ENCODE measurements at regions not wholly inside any gene's neighbourhood (a gene's known extent, or its start where the extent isn't known, plus 50 kb on each side); places are given as distances from the start of the nearest gene placed in this dataset.

DNA sequence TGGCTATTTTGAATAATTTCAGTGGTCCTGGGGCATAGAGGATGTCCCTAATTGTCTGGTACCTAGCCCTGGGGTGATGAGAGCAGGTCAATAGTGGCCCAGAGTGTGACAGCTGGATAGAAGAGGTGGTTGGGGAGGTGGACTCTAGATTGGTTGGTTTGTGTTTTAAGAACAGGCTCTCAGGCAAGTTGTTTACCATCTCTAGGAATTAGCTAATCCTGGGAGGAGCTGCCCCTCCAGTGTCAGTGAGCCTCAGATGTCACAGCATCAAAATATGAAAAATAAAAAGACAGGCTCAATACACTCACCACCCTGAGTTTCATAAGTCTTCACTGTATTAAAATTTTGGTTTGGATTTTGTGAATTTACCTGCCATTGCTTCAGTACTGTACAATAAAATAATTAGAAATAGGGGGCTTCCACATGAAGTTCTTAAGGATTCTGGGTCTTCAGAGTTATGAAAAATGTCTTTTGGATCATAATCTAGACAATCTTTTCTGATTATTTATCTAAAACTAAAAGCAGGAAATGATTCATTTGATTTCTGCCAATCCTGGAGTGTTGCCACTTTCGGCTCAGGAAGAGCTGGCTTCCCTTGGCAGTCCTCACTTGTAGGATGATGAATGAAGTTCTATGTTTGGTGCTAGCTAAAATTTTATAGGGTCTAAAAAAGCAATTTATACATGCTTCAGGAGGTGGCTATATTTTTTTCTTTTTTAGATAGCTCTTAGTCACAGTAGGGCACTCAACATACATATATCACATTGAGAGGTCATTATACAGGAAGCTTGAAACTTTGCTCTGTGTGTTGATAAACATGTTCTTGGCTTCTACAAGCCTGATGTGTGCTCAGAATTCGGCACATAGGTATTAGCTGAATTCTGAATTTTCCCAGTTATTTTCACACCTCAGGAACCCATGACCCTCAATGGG is 395.1 kb downstream of the RAB28 start:
- no peak for TF ChIP-seq POLR2A (IDR thresholded peaks at IDR 0.05)
- TF ChIP-seq, protein P1, sequence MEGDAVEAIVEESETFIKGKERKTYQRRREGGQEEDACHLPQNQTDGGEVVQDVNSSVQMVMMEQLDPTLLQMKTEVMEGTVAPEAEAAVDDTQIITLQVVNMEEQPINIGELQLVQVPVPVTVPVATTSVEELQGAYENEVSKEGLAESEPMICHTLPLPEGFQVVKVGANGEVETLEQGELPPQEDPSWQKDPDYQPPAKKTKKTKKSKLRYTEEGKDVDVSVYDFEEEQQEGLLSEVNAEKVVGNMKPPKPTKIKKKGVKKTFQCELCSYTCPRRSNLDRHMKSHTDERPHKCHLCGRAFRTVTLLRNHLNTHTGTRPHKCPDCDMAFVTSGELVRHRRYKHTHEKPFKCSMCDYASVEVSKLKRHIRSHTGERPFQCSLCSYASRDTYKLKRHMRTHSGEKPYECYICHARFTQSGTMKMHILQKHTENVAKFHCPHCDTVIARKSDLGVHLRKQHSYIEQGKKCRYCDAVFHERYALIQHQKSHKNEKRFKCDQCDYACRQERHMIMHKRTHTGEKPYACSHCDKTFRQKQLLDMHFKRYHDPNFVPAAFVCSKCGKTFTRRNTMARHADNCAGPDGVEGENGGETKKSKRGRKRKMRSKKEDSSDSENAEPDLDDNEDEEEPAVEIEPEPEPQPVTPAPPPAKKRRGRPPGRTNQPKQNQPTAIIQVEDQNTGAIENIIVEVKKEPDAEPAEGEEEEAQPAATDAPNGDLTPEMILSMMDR (IDR thresholded peaks at IDR 0.05), result no peak
- peak overlapping the region in 1 of 3 donors; percentile 14 for H3K27ac ChIP-seq
- H3K27me3 ChIP-seq, result no peaks in the 10 kb centered on the region
- DNase-seq, result no peak
- H3K9me3 ChIP-seq, result no peaks in the 10 kb centered on the region
- WGBS (ENCODE audit: insufficient coverage, low coverage, low lambda C conversion rate, missing lambda C conversion rate), result 6% methylated on average over 2 of the region's 2 CpGs
- peaks cover 0 to 15% (median 0%) of the 10 kb centered on the region in 4 donors for H3K4me1 ChIP-seq
- no peak overlapping the region for H3K4me3 ChIP-seq
- intact Hi-C loops (cut with DNase I), result no loop called here
- H3K36me3 ChIP-seq, result no peaks in the 10 kb centered on the region
- ATAC-seq, result peak; percentile 74 to 86 (median 81)

DNA sequence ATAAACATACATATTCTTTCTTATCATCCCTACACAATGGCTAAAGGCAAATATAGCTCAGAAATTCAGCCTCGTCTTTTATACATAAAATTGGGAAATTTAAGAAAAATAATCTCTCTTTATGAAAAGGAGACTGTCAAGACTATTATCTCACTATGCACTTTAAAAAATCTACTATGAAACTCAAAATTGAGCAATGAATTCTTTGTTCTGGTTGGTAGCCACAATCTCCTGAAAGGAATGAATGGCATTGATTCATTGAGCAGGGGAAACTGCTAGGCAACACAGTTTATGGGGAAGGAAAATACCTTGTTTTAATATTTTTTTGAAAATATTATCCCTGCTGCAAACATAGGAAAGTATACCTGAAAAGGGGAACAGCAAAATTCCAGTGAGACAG is 397.1 kb downstream of the RAB28 start:
- H3K27me3 ChIP-seq, result no peaks in the 10 kb centered on the region
- WGBS (ENCODE audit: insufficient coverage, low coverage, low lambda C conversion rate, missing lambda C conversion rate), result 68% methylated on average over 1 of the region's 1 CpG
- H3K9me3 ChIP-seq, result no peaks in the 10 kb centered on the region
- H3K27ac ChIP-seq, result no peak overlapping the region
- no peak overlapping the region for H3K4me3 ChIP-seq
- ATAC-seq (no peak), DNase-seq (no peak)
- no peak for TF ChIP-seq POLR2A (IDR thresholded peaks at IDR 0.05)
- TF ChIP-seq, protein P1 (IDR thresholded peaks at IDR 0.05), result no peak
- H3K4me1 ChIP-seq, result peaks cover 0 to 15% (median 0%) of the 10 kb centered on the region in 4 donors
- H3K36me3 ChIP-seq, result no peaks in the 10 kb centered on the region
- intact Hi-C loops (cut with DNase I), result no loop called here

DNA sequence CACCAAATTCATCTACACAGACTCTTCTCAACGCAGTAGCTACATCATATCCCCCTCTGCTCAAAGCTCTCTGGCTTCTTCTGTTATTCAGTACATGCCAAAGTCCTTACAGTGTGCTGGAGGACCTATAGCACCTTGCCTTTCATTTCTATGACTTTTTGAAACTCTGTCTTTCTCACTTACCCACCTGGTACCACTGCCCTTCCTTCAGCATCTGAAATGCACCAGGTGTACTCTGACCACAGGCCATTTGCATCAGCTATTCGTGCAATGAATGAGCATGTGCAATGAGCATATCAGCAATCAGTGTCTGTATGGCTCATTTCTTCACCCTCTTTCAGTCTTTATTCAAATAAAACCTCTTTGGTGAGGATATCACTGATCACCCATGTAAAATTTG is 399.9 kb downstream of the RAB28 start:
- Histone ChIP-seq H3K27ac (no peak overlapping the region), H3K4me3 (no peak overlapping the region), H3K36me3 (no peaks in the 10 kb centered on the region), H3K9me3 (no peaks in the 10 kb centered on the region), H3K4me1 (peaks cover 0 to 8% (median 0%) of the 10 kb centered on the region in 4 donors), H3K27me3 (no peaks in the 10 kb centered on the region)
- ATAC-seq (no peak), DNase-seq (no peak)
- 72% methylated on average over 2 of the region's 2 CpGs for WGBS (ENCODE audit: insufficient coverage, low coverage, low lambda C conversion rate, missing lambda C conversion rate)
- TF ChIP-seq POLR2A (IDR thresholded peaks at IDR 0.05), result no peak
- TF ChIP-seq, protein P1 (IDR thresholded peaks at IDR 0.05), result no peak
- intact Hi-C loops (cut with DNase I), result no loop called here

DNA sequence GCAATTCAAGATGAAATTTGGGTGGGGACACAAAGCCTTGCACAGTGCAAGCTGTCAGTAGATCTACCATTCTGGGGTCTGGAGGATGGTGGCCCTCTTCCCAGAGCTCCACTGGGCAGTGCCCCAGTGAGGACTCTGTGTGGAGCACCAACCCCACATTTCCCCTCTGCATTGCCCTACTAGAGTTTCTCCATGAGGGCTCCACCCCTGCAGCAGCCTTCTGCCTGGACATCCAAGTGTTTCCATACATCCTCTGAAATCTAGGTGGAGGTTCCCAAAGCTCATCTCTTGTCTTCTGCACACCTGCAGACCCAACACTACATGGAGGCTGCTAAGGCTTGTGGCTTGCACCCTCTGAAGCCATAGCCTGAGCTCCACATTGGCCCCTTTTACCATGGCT is 402.3 kb downstream of the RAB28 start:
- Histone ChIP-seq H3K4me3 (no peak overlapping the region), H3K36me3 (no peaks in the 10 kb centered on the region), H3K9me3 (no peaks in the 10 kb centered on the region), H3K27me3 (no peaks in the 10 kb centered on the region), H3K4me1 (no peaks in the 10 kb centered on the region), H3K27ac (no peak overlapping the region)
- no peak for ATAC-seq
- intact Hi-C loops (cut with DNase I), result no loop called here
- no peak for DNase-seq
- TF ChIP-seq, protein P1 (IDR thresholded peaks at IDR 0.05), result no peak
- no peak for TF ChIP-seq POLR2A (IDR thresholded peaks at IDR 0.05)

Data from right lobe of liver (tissue), 6 donors.